A549 (cell line): ENCODE measurements at regions not wholly inside any gene's neighbourhood (a gene's known extent, or its start where the extent isn't known, plus 50 kb on each side); places are given as distances from the start of the nearest gene placed in this dataset.

Experiments used
- ATAC-seq, 2 experiments: fragments of 200-7000 bp in 1 of 2; fragments of >200 bp in 1 of 2; cut with Nextera tagmentation in 1 of 2; cut with Tn5 transposase in 1 of 2; 3 replicates each; pipeline versions ENCODE4 v1.8.0 to v1.9.1; 2018 to 2020; ENCODE audit warnings: mild to moderate bottlenecking in 1 of 2, moderate library complexity in 1 of 2
- CTCF ChIA-PET: fragments of 300-600 bp; sonication (Branson Sonifier 250); formaldehyde crosslinking; extraction: SDS; loops from one replicate; lab custom pipeline; 2021; ENCODE audit warnings: antibody characterized with exemption, inconsistent platforms; lab: Yijun Ruan, JAX
- POLR2A ChIA-PET: fragments of 350-600 bp; formaldehyde crosslinking; extraction: SDS; loops from one replicate; lab custom pipeline; 2021; ENCODE audit warnings: antibody characterized with exemption, inconsistent platforms; lab: Yijun Ruan, JAX
- DNase-seq, 2 experiments: peaks; one replicate each; pipeline versions ENCODE4 v3.0.0 to v3.0.0-alpha.2; 2011 to 2016; ENCODE audit warnings: low read depth in 1 of 2, low spot score in 1 of 2
- FAIRE-seq: peaks from 2 replicates; lab custom pipeline; 2011; peaks lifted over from hg19 to GRCh38; lab: Jason Lieb, UNC
- H3K27ac ChIP-seq, 2 experiments: fragments of >200 bp; sonication (Bioruptor Twin); formaldehyde crosslinking; 3 replicates each; pipeline ENCODE4 v1.5.1; 2016 to 2017
- H3K4me1 ChIP-seq: fragments of >200 bp; sonication (Bioruptor Twin); formaldehyde crosslinking; 3 replicates; pipeline ENCODE4 v1.6.1; 2016
- H3K4me2 ChIP-seq: fragments of >200 bp; sonication (Bioruptor Twin); formaldehyde crosslinking; 3 replicates; pipeline ENCODE4 v1.6.1; 2016
- H3K4me3 ChIP-seq: fragments of >200 bp; sonication (Bioruptor Twin); formaldehyde crosslinking; 3 replicates; pipeline ENCODE4 v1.5.1; 2016
- H3K9me3 ChIP-seq: fragments of >200 bp; sonication (Bioruptor Twin); formaldehyde crosslinking; 3 replicates; pipeline ENCODE4 v1.6.1; 2016
- BHLHE40 ChIP-seq: IDR thresholded peaks from 2 replicates; pipeline ENCODE4 v1.6.1; 2012; ENCODE audit warnings: low read depth, low read length, inconsistent platforms
- CBX8 ChIP-seq: fragments of 200-600 bp; sonication (generic); IDR thresholded peaks from 2 replicates; pipeline ENCODE4 v1.6.1; 2016
- CHD2 ChIP-seq: fragments of 150-350 bp; IDR thresholded peaks from 2 replicates; pipeline ENCODE4 v1.6.1; 2014; ENCODE audit warnings: low read length; ENCODE audit not compliant: partially characterized antibody
- EHMT2 ChIP-seq: fragments of 200-600 bp; sonication (generic); IDR thresholded peaks from 2 replicates; pipeline ENCODE4 v1.6.1; 2016; ENCODE audit warnings: antibody characterized with exemption, low read depth, mild to moderate bottlenecking, moderate library complexity
- ESRRA ChIP-seq: fragments of 150-350 bp; IDR thresholded peaks from 2 replicates; pipeline ENCODE4 v1.6.1; 2014; ENCODE audit warnings: mild to moderate bottlenecking, low read length, borderline replicate concordance
- FOSL2 ChIP-seq, 2 experiments: fragments of 450-650 bp in 1 of 2; fragments of >200 bp in 1 of 2; sonication (Bioruptor Twin) in 1 of 2; formaldehyde crosslinking; IDR thresholded peaks; 2 replicates each; pipeline versions ENCODE4 v1.5.0 to v1.6.1; 2016 to 2020; ENCODE audit warnings: mild to moderate bottlenecking in 1 of 2, moderate library complexity in 1 of 2
- HDAC2 ChIP-seq: fragments of 200-600 bp; sonication (generic); IDR thresholded peaks from 2 replicates; pipeline ENCODE4 v1.6.1; 2016
- HOXB13 ChIP-seq: fragments of 250-450 bp; sonication (Bioruptor Pico); IDR thresholded peaks from 2 replicates; pipeline ENCODE4 v1.5.0; 2020; ENCODE audit warnings: low read depth, mild to moderate bottlenecking, moderate library complexity
- HOXB5 ChIP-seq: fragments of 250-450 bp; sonication (Bioruptor Pico); IDR thresholded peaks from 2 replicates; pipeline ENCODE4 v1.5.0; 2020; ENCODE audit warnings: mild to moderate bottlenecking, moderate library complexity
- JUNB ChIP-seq: fragments of >200 bp; sonication (Bioruptor Twin); formaldehyde crosslinking; IDR thresholded peaks from 2 replicates; pipeline ENCODE4 v1.6.1; 2016
- KDM1A ChIP-seq: fragments of 200-600 bp; sonication (generic); IDR thresholded peaks from 2 replicates; pipeline ENCODE4 v1.6.1; 2016; ENCODE audit warnings: low read depth, mild to moderate bottlenecking
- MAZ ChIP-seq: fragments of 150-350 bp; IDR thresholded peaks from 2 replicates; pipeline ENCODE4 v1.6.1; 2014; ENCODE audit warnings: antibody characterized with exemption, low read depth, low read length, borderline replicate concordance
- MYC ChIP-seq: IDR thresholded peaks from 2 replicates; pipeline ENCODE4 v1.6.1; 2012; ENCODE audit warnings: mild to moderate bottlenecking, inconsistent platforms, low read length, improper control_type of control experiment, borderline replicate concordance
- POLR2A ChIP-seq: IDR thresholded peaks from 2 replicates; pipeline ENCODE4 v1.6.1; 2012; ENCODE audit warnings: mild to moderate bottlenecking, low read length
- RCOR1 ChIP-seq: fragments of 150-350 bp; IDR thresholded peaks from 2 replicates; pipeline ENCODE4 v1.6.1; 2014; ENCODE audit warnings: antibody characterized with exemption, low read length, low read depth
- RFX5 ChIP-seq: fragments of 450-650 bp; IDR thresholded peaks from 2 replicates; pipeline ENCODE4 v1.7.1; 2014; ENCODE audit warnings: antibody characterized with exemption, mild to moderate bottlenecking, moderate library complexity
- RNF2 ChIP-seq: fragments of 200-600 bp; sonication (generic); IDR thresholded peaks from 2 replicates; pipeline ENCODE4 v1.6.1; 2016; ENCODE audit warnings: low read depth, mild to moderate bottlenecking, antibody characterized with exemption, moderate library complexity, borderline replicate concordance
- SREBF2 ChIP-seq: fragments of 450-650 bp; IDR thresholded peaks from 2 replicates; pipeline ENCODE4 v1.6.1; 2014; ENCODE audit warnings: mild to moderate bottlenecking, moderate library complexity
- TFCP2L1 ChIP-seq: fragments of 250-450 bp; sonication (Bioruptor Pico); IDR thresholded peaks from 2 replicates; pipeline ENCODE4 v1.5.0; 2021; ENCODE audit warnings: mild to moderate bottlenecking
- TP53 ChIP-seq: fragments of 250-450 bp; sonication (Bioruptor Pico); IDR thresholded peaks from 2 replicates; pipeline ENCODE4 v1.5.0; 2021; ENCODE audit warnings: mild to moderate bottlenecking, moderate library complexity
- ZC3H11A ChIP-seq: fragments of 450-650 bp; IDR thresholded peaks from 2 replicates; pipeline ENCODE4 v1.6.1; 2014; ENCODE audit warnings: antibody characterized with exemption, mild to moderate bottlenecking
- ZFP36 ChIP-seq: fragments of 450-650 bp; IDR thresholded peaks from 2 replicates; pipeline ENCODE4 v1.6.1; 2014; ENCODE audit warnings: borderline replicate concordance; ENCODE audit not compliant: partially characterized antibody
- ZNF302 ChIP-seq: fragments of 250-450 bp; sonication (Bioruptor Pico); IDR thresholded peaks from 2 replicates; pipeline ENCODE4 v1.9.0; 2021; ENCODE audit warnings: inconsistent platforms, mild to moderate bottlenecking, moderate library complexity
- ZSCAN20 ChIP-seq: fragments of 250-450 bp; sonication (Bioruptor Pico); IDR thresholded peaks from 2 replicates; pipeline ENCODE4 v1.8.0; 2022; ENCODE audit warnings: mild to moderate bottlenecking, moderate library complexity
- WGBS: methylation state at CpG from one replicate; pipeline ENCODE4 v1.1.6; 2017; ENCODE audit errors: missing lambda C conversion rate; 5-methylcytosine and 5-hydroxymethylcytosine counted together
- TF ChIP-seq, protein P1 (sequence below): fragments of 150-350 bp; IDR thresholded peaks from 2 replicates; pipeline ENCODE4 v1.6.1; 2014; ENCODE audit warnings: low read depth, mild to moderate bottlenecking, low read length
- TF ChIP-seq, protein P2 (sequence below): fragments of >200 bp; sonication (Bioruptor Twin); formaldehyde crosslinking; IDR thresholded peaks from 3 replicates; pipeline ENCODE4 v1.6.1; 2016
- TF ChIP-seq, protein P3 (sequence below): fragments of 450-650 bp; IDR thresholded peaks from 2 replicates; pipeline ENCODE4 v1.6.1; 2014; ENCODE audit warnings: antibody characterized with exemption

DNA sequence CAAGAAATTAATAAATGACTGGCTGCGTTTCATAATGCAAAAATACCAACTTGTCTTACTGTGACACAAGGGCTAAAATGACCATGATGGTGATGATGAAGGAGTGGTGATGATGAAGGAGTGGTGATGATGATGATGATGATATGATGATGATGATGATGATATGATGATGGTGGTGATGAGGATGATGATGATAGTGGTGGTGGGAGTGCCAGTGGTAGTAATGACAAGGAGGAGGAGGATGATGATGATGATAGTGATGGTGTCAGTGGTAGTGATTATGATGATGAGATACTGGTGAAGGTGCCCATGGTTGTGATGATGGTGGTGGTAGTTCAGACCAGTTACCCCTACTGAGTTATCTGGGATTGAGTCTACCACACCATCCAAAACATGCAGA lies 265.9 kb downstream of the FGFR2 start:
- H3K4me3 ChIP-seq = no peak overlapping the region
- POLR2A ChIA-PET = no interaction called here
- no peak overlapping the region for H3K4me2 ChIP-seq
- H3K4me1 ChIP-seq = no peaks in the 10 kb centered on the region
- DNase-seq = no peak
- 6% methylated on average over 1 of the region's 1 CpG for WGBS
- H3K27ac ChIP-seq = no peak overlapping the region
- ATAC-seq = no peak
- FAIRE-seq = no peak
- TF ChIP-seq, protein P1, sequence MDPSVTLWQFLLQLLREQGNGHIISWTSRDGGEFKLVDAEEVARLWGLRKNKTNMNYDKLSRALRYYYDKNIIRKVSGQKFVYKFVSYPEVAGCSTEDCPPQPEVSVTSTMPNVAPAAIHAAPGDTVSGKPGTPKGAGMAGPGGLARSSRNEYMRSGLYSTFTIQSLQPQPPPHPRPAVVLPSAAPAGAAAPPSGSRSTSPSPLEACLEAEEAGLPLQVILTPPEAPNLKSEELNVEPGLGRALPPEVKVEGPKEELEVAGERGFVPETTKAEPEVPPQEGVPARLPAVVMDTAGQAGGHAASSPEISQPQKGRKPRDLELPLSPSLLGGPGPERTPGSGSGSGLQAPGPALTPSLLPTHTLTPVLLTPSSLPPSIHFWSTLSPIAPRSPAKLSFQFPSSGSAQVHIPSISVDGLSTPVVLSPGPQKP = no peak
- TF ChIP-seq BHLHE40 (no peak), MYC (no peak), FOSL2 (IDR thresholded peaks at IDR 0.05) (no peak), FOSL2 (CRISPR knock-in tag; IDR thresholded peaks at IDR 0.05) (no peak), ZSCAN20 (CRISPR knock-in tag) (no peak), CHD2 (no peak), ESRRA (no peak), RNF2 (no peak), TP53 (CRISPR knock-in tag) (no peak), ZNF302 (no peak), ZC3H11A (no peak), TFCP2L1 (CRISPR knock-in tag) (no peak), HOXB5 (no peak), HOXB13 (CRISPR knock-in tag) (no peak)
- TF ChIP-seq, protein P2, sequence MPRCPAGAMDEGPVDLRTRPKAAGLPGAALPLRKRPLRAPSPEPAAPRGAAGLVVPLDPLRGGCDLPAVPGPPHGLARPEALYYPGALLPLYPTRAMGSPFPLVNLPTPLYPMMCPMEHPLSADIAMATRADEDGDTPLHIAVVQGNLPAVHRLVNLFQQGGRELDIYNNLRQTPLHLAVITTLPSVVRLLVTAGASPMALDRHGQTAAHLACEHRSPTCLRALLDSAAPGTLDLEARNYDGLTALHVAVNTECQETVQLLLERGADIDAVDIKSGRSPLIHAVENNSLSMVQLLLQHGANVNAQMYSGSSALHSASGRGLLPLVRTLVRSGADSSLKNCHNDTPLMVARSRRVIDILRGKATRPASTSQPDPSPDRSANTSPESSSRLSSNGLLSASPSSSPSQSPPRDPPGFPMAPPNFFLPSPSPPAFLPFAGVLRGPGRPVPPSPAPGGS = no peak
- H3K9me3 ChIP-seq = no peaks in the 10 kb centered on the region
- CTCF ChIA-PET = no interaction called here

DNA sequence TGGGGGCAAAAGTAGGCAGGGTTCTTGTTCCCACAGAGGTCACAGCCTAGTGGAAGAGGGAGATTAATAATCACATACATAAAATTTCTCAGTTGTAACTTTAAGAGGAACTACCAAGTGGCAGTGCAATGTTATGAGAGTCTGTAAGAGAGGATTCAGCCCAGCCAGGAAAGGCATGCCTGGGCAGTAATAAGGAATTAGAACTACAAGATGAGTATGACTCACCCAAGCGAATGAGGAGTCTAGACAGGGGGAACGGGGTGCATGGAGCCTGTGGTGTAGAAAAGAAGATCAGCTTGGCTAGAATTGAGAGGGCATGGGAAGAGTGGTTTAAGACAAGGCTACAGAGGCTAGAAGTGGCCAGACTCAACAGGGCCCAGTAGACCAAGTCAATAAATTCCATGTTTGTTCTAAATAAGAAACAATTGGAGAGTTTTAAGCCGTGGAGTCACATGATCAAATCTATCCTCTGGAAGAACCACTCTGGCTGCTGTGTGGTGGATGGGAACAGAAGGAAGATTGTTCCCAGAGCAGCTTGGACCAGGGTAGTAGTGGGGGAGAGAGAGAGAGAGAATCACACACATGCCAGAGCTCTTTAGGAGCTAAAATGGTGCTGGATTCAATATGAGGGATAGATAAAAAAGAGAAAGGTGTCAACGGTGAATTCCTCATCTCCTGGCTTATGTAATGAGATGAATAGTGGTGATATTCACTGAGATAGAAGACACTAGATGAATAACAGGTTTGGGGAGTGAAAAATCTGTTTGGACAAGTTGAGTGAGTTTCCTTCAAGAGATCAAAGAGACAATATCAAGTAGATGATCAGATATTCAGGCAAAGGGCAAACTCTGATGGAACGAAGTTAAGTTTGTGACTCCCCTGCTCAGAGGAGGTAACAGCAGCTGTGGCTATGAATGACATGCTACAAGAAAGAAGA lies 265.1 kb downstream of the FGFR2 start:
- 1% methylated on average over 5 of the region's 5 CpGs for WGBS
- DNase-seq = no peak
- TF ChIP-seq RCOR1 (no peak), HOXB13 (CRISPR knock-in tag) (no peak), SREBF2 (no peak), JUNB (no peak), TP53 (CRISPR knock-in tag) (no peak), BHLHE40 (no peak)
- TF ChIP-seq, protein P3, sequence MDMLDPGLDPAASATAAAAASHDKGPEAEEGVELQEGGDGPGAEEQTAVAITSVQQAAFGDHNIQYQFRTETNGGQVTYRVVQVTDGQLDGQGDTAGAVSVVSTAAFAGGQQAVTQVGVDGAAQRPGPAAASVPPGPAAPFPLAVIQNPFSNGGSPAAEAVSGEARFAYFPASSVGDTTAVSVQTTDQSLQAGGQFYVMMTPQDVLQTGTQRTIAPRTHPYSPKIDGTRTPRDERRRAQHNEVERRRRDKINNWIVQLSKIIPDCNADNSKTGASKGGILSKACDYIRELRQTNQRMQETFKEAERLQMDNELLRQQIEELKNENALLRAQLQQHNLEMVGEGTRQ = no peak
- Histone ChIP-seq H3K4me1 (no peaks in the 10 kb centered on the region), H3K4me3 (no peak overlapping the region), H3K9me3 (no peaks in the 10 kb centered on the region), H3K27ac (no peak overlapping the region), H3K4me2 (no peak overlapping the region)
- ChIA-PET CTCF (no interaction called here), POLR2A (no interaction called here)
- ATAC-seq = no peak
- no peak for FAIRE-seq

DNA sequence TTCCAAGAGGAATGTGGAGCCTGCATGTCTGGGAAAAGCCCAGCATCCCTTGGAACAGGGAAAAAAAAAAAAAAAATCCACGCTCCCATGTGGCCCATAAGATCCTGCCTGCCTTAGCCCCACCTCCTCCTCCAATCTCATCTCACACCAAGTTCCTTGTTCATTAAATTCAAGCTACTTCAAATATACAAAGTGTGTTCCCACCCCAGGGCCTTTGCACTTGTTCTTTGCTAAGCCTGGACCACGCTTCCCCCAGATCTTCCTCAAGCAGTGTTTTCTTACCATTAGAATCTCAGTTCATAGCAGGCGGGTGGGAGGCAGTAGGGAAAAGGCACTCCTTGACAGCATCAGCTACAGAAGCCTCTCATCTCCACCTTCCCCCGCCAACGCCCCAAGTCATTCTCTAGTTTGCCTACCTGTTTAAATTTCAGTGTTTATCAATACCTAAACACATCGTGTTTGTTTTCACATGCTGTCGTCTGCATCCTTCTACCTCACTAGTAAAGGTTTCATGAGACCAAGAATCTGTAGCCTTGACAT lies 262.8 kb downstream of the FGFR2 start:
- ATAC-seq = no peak
- POLR2A ChIA-PET = no interaction called here
- CTCF ChIA-PET = interaction anchor here (0.7 kb wide), 1 partner anchor 1114 kb away, joined by 3 read pairs; no protein-coding TSS in a partner anchor
- TF ChIP-seq, protein P3 = no peak
- no peak for TF ChIP-seq EHMT2
- TF ChIP-seq, protein P1 = no peak
- TF ChIP-seq MAZ = no peak
- no peak for TF ChIP-seq HDAC2
- no peak for TF ChIP-seq TFCP2L1 (CRISPR knock-in tag)
- no peak for TF ChIP-seq POLR2A
- no peak for TF ChIP-seq SREBF2
- TF ChIP-seq RFX5 = no peak
- TF ChIP-seq KDM1A = no peak
- no peak for TF ChIP-seq HOXB5
- no peak for TF ChIP-seq ZFP36
- no peak for TF ChIP-seq CBX8

More for the DNA sequence above, 262.8 kb downstream of the FGFR2 start:
- WGBS = 19% methylated on average over 7 of the region's 7 CpGs
- H3K9me3 ChIP-seq = no peaks in the 10 kb centered on the region
- no peak overlapping the region for H3K4me2 ChIP-seq
- DNase-seq (no peak), FAIRE-seq (no peak)
- H3K27ac ChIP-seq = no peak overlapping the region
- H3K4me1 ChIP-seq = no peaks in the 10 kb centered on the region
- H3K4me3 ChIP-seq = no peak overlapping the region
